AG04450 (cell line): ENCODE measurements at regions not wholly inside any gene's neighbourhood (a gene's known extent, or its start where the extent isn't known, plus 50 kb on each side); places are given as distances from the start of the nearest gene placed in this dataset.

Experiments used
- CTCF ChIA-PET: fragments of 300-600, 350-600 bp; formaldehyde crosslinking; extraction: SDS; loops from one replicate; lab custom pipeline; 2022; ENCODE audit warnings: antibody characterized with exemption, inconsistent platforms; lab: Charles Lee
- POLR2A ChIA-PET: fragments of 350-600 bp; formaldehyde crosslinking; extraction: SDS; loops from one replicate; lab custom pipeline; 2021; ENCODE audit warnings: antibody characterized with exemption, inconsistent platforms; lab: Yijun Ruan, JAX
- DNase-seq: peaks from one replicate; pipeline ENCODE4 v3.0.0-alpha.2; 2011; ENCODE audit warnings: low read depth, low spot score
- H3K27ac ChIP-seq: one replicate; pipeline ENCODE4 v1.5.1; 2012; ENCODE audit warnings: low read depth, low read length, control low read depth
- H3K27me3 ChIP-seq: one replicate; pipeline ENCODE4 v1.6.0; 2012; ENCODE audit warnings: low read length; ENCODE audit not compliant: control insufficient read depth, insufficient read depth
- H3K4me3 ChIP-seq: 2 replicates; pipeline ENCODE4 v1.5.1; 2011; ENCODE audit warnings: mild to moderate bottlenecking, low read depth, low read length, control low read depth
- H3K9me3 ChIP-seq: 2 replicates; pipeline ENCODE4 v1.5.1; 2012; ENCODE audit warnings: low read length; ENCODE audit not compliant: control insufficient read depth, insufficient read depth
- TF ChIP-seq, protein P1 (sequence below): IDR thresholded peaks from 2 replicates; pipeline ENCODE4 v1.5.1; 2011; ENCODE audit warnings: low read depth, low read length, control low read depth, inconsistent platforms

DNA sequence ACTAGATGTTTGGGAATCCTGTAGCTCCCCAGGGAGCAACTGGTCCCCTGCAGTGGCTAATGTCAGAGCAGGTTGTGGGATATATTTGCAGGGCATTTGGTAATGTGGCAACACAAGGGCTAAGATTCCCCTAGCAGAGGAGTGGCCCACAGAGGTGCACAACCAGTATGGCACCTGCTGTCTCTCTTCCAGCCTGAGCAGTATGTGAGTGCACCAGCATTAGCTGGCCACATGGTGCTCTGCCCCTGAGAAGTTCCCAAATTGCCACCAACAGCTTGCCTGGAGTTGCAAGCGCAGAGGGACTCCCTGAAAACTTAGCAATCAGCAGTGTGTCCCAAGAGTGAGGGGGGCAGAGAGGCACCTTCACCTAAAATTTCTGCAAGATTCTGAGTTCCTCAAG lies 53.2 kb upstream of the SNCAIP start:
- Histone ChIP-seq H3K4me3 (no peak overlapping the region), H3K27ac (no peak overlapping the region), H3K27me3 (no peaks in the 10 kb centered on the region), H3K9me3 (peaks cover 7% of the 10 kb centered on the region)
- ChIA-PET CTCF (interaction anchor here (1.0 kb wide), 1 partner anchor 239 kb away, joined by 3 read pairs; no protein-coding TSS in a partner anchor), POLR2A (no interaction called here)
- no peak for DNase-seq
- TF ChIP-seq, protein P1, sequence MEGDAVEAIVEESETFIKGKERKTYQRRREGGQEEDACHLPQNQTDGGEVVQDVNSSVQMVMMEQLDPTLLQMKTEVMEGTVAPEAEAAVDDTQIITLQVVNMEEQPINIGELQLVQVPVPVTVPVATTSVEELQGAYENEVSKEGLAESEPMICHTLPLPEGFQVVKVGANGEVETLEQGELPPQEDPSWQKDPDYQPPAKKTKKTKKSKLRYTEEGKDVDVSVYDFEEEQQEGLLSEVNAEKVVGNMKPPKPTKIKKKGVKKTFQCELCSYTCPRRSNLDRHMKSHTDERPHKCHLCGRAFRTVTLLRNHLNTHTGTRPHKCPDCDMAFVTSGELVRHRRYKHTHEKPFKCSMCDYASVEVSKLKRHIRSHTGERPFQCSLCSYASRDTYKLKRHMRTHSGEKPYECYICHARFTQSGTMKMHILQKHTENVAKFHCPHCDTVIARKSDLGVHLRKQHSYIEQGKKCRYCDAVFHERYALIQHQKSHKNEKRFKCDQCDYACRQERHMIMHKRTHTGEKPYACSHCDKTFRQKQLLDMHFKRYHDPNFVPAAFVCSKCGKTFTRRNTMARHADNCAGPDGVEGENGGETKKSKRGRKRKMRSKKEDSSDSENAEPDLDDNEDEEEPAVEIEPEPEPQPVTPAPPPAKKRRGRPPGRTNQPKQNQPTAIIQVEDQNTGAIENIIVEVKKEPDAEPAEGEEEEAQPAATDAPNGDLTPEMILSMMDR, result no peak

DNA sequence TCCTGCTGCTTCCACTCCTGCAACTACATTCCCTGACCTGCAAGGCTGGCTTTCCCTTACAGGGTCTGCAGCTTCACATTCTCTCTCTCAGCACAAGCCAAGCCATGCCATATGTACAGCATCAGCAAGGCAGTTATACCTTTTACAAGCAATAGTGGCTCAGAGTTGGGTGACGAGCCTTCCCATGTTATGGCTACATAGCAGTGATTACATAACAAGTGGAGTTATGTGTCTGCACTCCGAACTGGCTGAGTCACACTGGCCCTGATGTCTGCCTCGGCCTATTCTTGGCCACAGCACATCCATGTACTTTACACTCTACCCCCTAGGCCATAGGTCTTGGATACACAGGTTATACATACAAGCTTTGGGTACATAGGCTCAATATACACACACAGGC lies 52.0 kb upstream of the SNCAIP start:
- Histone ChIP-seq H3K27me3 (no peaks in the 10 kb centered on the region), H3K27ac (no peak overlapping the region), H3K4me3 (no peak overlapping the region), H3K9me3 (peaks cover 7% of the 10 kb centered on the region)
- ChIA-PET POLR2A (no interaction called here), CTCF (no interaction called here)
- TF ChIP-seq, protein P1, result no peak
- DNase-seq, result peak; percentile 79

DNA sequence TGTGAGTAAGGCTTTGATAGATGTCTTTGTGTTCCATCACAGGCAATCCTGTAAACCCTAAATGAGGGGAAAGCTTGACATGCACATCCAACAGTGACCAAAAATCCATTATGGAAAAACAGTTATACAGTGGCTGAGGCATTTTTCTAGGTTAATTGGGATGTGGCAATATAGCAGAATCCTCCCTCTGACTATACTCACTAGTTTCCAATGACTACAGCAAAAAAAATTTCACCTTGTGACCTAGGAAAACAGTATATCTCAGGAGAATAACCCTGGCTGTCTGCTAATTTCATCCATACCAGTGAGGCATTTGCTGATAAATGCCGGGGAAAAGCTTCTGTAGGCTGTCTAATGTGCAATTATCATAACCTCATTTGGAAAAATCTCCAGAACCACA lies 49.9 kb upstream of the SNCAIP start:
- Histone ChIP-seq H3K27ac (no peak overlapping the region), H3K9me3 (peaks cover 5% of the 10 kb centered on the region), H3K4me3 (no peak overlapping the region), H3K27me3 (no peaks in the 10 kb centered on the region)
- DNase-seq, result no peak
- ChIA-PET POLR2A (no interaction called here), CTCF (interaction anchor here (1.0 kb wide), 1 partner anchor 153 kb away, joined by 3 read pairs; no protein-coding TSS in a partner anchor)
- TF ChIP-seq, protein P1, result no peak
